Glutamatergic neuron (in vitro differentiated cells): ENCODE measurements at regions not wholly inside any gene's neighbourhood (a gene's known extent, or its start where the extent isn't known, plus 50 kb on each side); places are given as distances from the start of the nearest gene placed in this dataset.
"Not testable (repeated sequence)": the region's sequence is repeated elsewhere in the genome, so short reads cannot be mapped to it uniquely, and the experiment has no call there.

Experiments used
- DNase-seq: peaks from one replicate; pipeline ENCODE4 v3.0.0; 2022
- H3K27ac Mint-ChIP-seq: one replicate; pipeline ENCODE4 v1.8.0; 2020; ENCODE audit warnings: mild to moderate bottlenecking, mixed read lengths, inconsistent platforms; ENCODE audit not compliant: unreplicated experiment
- H3K27me3 Mint-ChIP-seq: one replicate; pipeline ENCODE4 v1.8.0; 2020; ENCODE audit warnings: mild to moderate bottlenecking, moderate library complexity, mixed read lengths, inconsistent platforms; ENCODE audit not compliant: unreplicated experiment
- H3K36me3 Mint-ChIP-seq: one replicate; pipeline ENCODE4 v1.8.0; 2020; ENCODE audit warnings: mild to moderate bottlenecking, mixed read lengths, inconsistent platforms; ENCODE audit not compliant: unreplicated experiment
- H3K4me1 Mint-ChIP-seq: one replicate; pipeline ENCODE4 v1.8.0; 2020; ENCODE audit warnings: mild to moderate bottlenecking, low read depth, mixed read lengths, inconsistent platforms; ENCODE audit not compliant: unreplicated experiment
- H3K4me3 Mint-ChIP-seq: one replicate; pipeline ENCODE4 v1.8.0; 2020; ENCODE audit warnings: mild to moderate bottlenecking, mixed read lengths, inconsistent platforms; ENCODE audit not compliant: unreplicated experiment
- H3K9me3 Mint-ChIP-seq: one replicate; pipeline ENCODE4 v1.8.0; 2020; ENCODE audit warnings: mild to moderate bottlenecking, moderate library complexity, mixed read lengths, inconsistent platforms; ENCODE audit not compliant: unreplicated experiment
- TF ChIP-seq, protein P1 (sequence below): fragments of 200-600 bp; sonication (generic); IDR thresholded peaks from one replicate; pipeline ENCODE4 v1.5.0; 2021; ENCODE audit not compliant: partially characterized antibody, unreplicated experiment

DNA sequence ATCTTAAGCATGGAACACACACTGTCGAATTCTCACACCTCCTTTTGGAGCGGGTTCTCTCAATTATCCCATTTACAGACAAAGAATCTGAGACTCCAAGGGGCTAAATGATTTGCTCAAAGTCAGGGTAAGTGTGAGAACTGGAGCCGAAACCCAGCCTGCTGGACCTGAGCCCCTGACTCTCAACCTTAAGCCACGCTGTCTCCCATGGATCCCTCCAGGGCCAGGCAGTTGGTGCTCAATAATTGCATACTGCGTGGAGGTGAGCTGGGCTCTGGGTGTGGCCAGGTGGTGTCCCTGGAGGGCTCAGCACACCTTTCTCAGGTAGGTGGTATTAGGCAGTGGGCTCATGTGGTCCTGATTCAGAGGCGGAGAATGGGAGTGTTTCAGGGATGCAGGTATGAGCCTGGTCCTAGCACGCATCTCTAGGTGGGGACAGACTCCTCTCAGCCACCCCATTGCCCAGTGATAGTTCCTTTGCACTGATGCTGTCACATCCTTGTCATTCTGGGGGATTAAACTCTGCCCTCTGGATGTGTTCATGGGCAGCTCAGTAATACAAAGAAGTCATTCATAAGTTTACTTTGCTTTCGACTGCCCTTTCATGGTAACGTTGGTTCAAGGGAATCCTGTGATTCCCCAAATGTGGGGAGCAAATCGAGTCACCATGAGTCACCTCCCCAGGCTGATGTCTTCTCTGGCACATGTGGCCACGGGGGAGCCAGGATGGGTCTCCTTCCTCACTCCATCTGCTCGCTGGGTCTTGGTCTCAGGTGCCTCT is 399.5 kb upstream of the TNRC6C start:
- no peak for DNase-seq
- TF ChIP-seq, protein P1, sequence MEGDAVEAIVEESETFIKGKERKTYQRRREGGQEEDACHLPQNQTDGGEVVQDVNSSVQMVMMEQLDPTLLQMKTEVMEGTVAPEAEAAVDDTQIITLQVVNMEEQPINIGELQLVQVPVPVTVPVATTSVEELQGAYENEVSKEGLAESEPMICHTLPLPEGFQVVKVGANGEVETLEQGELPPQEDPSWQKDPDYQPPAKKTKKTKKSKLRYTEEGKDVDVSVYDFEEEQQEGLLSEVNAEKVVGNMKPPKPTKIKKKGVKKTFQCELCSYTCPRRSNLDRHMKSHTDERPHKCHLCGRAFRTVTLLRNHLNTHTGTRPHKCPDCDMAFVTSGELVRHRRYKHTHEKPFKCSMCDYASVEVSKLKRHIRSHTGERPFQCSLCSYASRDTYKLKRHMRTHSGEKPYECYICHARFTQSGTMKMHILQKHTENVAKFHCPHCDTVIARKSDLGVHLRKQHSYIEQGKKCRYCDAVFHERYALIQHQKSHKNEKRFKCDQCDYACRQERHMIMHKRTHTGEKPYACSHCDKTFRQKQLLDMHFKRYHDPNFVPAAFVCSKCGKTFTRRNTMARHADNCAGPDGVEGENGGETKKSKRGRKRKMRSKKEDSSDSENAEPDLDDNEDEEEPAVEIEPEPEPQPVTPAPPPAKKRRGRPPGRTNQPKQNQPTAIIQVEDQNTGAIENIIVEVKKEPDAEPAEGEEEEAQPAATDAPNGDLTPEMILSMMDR: no peak
- H3K4me1 Mint-ChIP-seq: peaks cover 9% of the 10 kb centered on the region
- H3K9me3 Mint-ChIP-seq: peaks cover 4% of the 10 kb centered on the region
- peaks cover 7% of the 10 kb centered on the region for H3K36me3 Mint-ChIP-seq
- H3K27ac Mint-ChIP-seq: no peak overlapping the region
- H3K4me3 Mint-ChIP-seq: no peak overlapping the region
- H3K27me3 Mint-ChIP-seq: peaks cover 9% of the 10 kb centered on the region

DNA sequence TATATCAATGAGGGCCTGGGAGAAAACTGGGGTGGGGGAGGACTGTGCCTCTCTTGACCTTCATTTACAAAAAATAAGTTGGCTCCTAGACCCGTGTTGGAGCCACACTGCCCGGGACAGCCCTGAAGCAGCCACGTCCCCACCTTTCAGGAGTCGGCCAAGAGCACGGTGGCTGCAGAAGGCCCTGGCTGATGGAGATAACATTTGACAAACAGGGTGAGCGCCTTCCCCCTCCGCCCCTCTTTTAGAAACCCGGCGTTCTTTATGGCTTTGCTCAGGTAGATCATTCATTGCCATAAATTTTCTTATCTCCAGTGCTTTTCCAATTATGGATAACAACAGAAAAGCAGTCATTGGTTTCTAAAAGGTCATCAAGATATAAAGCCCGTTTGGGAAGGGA is 398.1 kb upstream of the TNRC6C start:
- peaks cover 9% of the 10 kb centered on the region for H3K4me1 Mint-ChIP-seq
- no peak overlapping the region for H3K4me3 Mint-ChIP-seq

DNA sequence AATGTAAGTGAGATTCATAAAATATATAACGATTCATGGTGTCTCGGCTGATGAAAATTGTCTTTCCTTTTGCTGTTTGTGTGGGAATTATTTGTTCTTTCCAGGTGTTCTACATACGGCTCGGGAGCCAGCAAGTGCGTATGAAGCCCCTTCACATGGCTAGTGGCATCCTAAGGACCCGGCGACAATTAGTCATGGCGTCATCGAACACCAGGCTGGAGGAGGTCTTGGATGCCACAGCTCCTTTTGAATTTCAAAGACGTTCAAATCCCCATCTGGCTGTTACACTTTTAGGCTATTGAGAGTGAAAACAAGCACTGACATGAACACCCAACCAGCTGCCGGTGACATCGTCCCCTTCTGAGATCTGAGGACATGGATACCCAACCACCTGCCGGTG is 397.7 kb upstream of the TNRC6C start:
- Mint-ChIP-seq H3K36me3 (peaks cover 11% of the 10 kb centered on the region), H3K9me3 (peaks cover 7% of the 10 kb centered on the region), H3K27ac (no peak overlapping the region), H3K4me1 (peaks cover 8% of the 10 kb centered on the region), H3K27me3 (peaks cover 14% of the 10 kb centered on the region), H3K4me3 (no peak overlapping the region)
- no peak for DNase-seq
- TF ChIP-seq, protein P1: no peak

More for the DNA sequence above, 398.1 kb upstream of the TNRC6C start:
- H3K9me3 Mint-ChIP-seq: peaks cover 4% of the 10 kb centered on the region
- H3K27ac Mint-ChIP-seq: no peak overlapping the region
- TF ChIP-seq, protein P1: no peak
- DNase-seq: no peak
- peaks cover 13% of the 10 kb centered on the region for H3K27me3 Mint-ChIP-seq
- H3K36me3 Mint-ChIP-seq: peaks cover 7% of the 10 kb centered on the region

DNA sequence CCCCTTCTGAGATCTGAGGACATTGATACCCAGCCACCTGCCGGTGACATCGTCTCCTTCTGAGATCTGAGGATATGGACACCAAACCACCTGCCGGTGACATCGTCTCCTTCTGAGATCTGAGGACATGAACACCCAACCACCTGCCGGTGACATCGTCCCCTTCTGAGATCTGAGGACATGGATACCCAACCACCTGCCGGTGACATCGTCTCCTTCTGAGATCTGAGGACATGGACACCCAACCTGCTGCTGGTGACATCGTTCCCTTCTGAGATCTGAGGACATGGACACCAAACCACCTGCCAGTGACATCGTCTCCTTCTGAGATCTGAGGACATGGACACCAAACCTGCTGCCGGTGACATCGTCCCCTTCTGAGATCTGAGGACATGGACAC is 396.1 kb upstream of the TNRC6C start:
- H3K9me3 Mint-ChIP-seq, H3K4me1 Mint-ChIP-seq, H3K27ac Mint-ChIP-seq, H3K27me3 Mint-ChIP-seq, H3K4me3 Mint-ChIP-seq, DNase-seq: not testable (repeated sequence)
- H3K36me3 Mint-ChIP-seq: peaks cover 11% of the 10 kb centered on the region

DNA sequence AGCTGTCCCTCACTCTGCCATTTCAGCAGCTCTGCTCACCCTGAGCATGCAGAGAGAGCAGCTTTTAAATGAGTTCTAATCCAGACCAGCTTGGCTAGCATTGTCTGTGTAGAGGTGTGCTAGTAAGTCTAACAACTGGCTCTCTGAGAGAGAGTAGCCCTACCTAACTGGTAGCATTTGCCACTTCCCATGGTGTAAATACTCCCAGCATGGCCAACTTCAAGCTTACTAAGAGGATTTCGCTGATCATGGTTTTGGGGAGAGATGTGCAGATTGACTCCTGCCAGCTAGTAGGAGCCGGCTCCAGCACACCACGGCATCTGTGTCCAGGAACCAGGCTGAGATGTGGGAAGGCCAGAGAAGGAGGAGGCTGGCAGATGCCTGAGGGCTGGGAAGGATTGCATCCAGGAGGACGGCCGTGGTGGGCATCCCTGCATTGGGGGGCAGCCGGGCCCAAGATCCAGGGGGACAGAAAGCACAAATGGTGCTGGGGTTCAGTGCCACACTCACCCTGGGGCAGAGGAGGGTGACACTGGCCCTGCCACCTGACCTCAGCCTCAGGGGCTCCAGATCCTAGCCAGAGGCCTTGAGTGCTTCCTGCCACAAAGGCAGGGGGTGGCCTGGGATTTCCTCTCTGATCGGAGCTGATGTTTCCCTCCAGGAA is 394.9 kb upstream of the TNRC6C start:
- DNase-seq: no peak
- Mint-ChIP-seq H3K27me3 (peaks cover 7% of the 10 kb centered on the region), H3K36me3 (peaks cover 11% of the 10 kb centered on the region), H3K27ac (no peak overlapping the region), H3K9me3 (peaks cover 5% of the 10 kb centered on the region), H3K4me3 (no peak overlapping the region), H3K4me1 (no peaks in the 10 kb centered on the region)
- TF ChIP-seq, protein P1: no peak
